B cell (primary cell): ENCODE measurements at regions not wholly inside any gene's neighbourhood (a gene's known extent, or its start where the extent isn't known, plus 50 kb on each side); places are given as distances from the start of the nearest gene placed in this dataset.

Experiments
- ATAC-seq: fragments of 200-7000 bp; cut with Tn5 transposase; one replicate; pipeline ENCODE4 v1.10.0; 2021; ENCODE audit warnings: low read depth, mild to moderate bottlenecking, moderate number of reproducible peaks, moderate library complexity
- CTCF ChIA-PET: fragments of 350-600 bp; sonication (Branson Sonifier 250); formaldehyde crosslinking; loops from one replicate; lab custom pipeline; 2021; ENCODE audit warnings: antibody characterized with exemption, inconsistent platforms; lab: Charles Lee
- POLR2A ChIA-PET: fragments of 350-600 bp; sonication (Branson Sonifier 250); formaldehyde crosslinking; loops from one replicate; lab custom pipeline; 2021; ENCODE audit warnings: antibody characterized with exemption; lab: Charles Lee
- DNase-seq: peaks from one replicate; pipeline ENCODE4 v3.0.0; 2013
- H2AFZ ChIP-seq: 2 replicates; pipeline ENCODE4 v1.6.1; 2012; ENCODE audit warnings: mild to moderate bottlenecking, low read depth, low read length; ENCODE audit not compliant: insufficient read depth, poor library complexity, severe bottlenecking
- H3K27ac ChIP-seq, 2 donors: 1 replicate in 1 of 2; 2 replicates in 1 of 2; pipeline ENCODE4 v1.5.1; 2012 to 2013; ENCODE audit warnings: low read length in 2 of 2, mild to moderate bottlenecking in 2 of 2, moderate library complexity in 1 of 2
- H3K27me3 ChIP-seq, 4 experiments: fragments of 200-600 bp in 1 of 4; sonication (generic) in 1 of 4; replicated peaks in 1 of 4; 1 replicate in 2 of 4; 2 replicates in 2 of 4; pipeline versions ENCODE4 v1.6.1 to v1.7.0; 2013 to 2016; ENCODE audit warnings: low read length in 3 of 4, mild to moderate bottlenecking in 2 of 4, mixed read lengths in 1 of 4, moderate library complexity in 1 of 4; ENCODE audit not compliant: insufficient read depth in 4 of 4, control insufficient read depth in 3 of 4; ENCODE audit errors: control extremely low read depth in 1 of 4
- H3K36me3 ChIP-seq, 2 experiments: replicated peaks in 1 of 2; 1 replicate in 1 of 2; 2 replicates in 1 of 2; pipeline versions ENCODE4 v1.6.1 to v1.7.1; 2013; ENCODE audit warnings: low read length in 1 of 2; ENCODE audit not compliant: insufficient read depth in 2 of 2, control insufficient read depth in 1 of 2; ENCODE audit errors: control extremely low read depth in 1 of 2, extremely low read depth in 1 of 2
- H3K4me1 ChIP-seq, 2 donors: fragments of 200-600 bp in 1 of 2; sonication (generic) in 1 of 2; 1 replicate in 1 of 2; 2 replicates in 1 of 2; pipeline versions ENCODE4 v1.5.1 to v1.6.1; 2013 to 2017; ENCODE audit warnings: low read length in 2 of 2; ENCODE audit not compliant: control insufficient read depth in 2 of 2, insufficient read depth in 2 of 2
- H3K4me2 ChIP-seq: replicated peaks from 2 replicates; pipeline ENCODE3; 2012; ENCODE audit warnings: mild to moderate bottlenecking, low read depth, low read length; ENCODE audit not compliant: poor library complexity, severe bottlenecking
- H3K4me3 ChIP-seq, 5 experiments: fragments of 200-600 bp in 1 of 5; sonication (generic) in 1 of 5; 1 replicate in 3 of 5; 2 replicates in 2 of 5; pipeline versions ENCODE4 v1.5.1 to v1.7.0; 2011 to 2016; ENCODE audit warnings: low read length in 4 of 5, mild to moderate bottlenecking in 4 of 5, low read depth in 2 of 5, control low read depth in 1 of 5, moderate library complexity in 1 of 5; ENCODE audit not compliant: insufficient read depth in 1 of 5; ENCODE audit errors: control extremely low read depth in 1 of 5, extremely low read depth in 1 of 5
- H3K79me2 ChIP-seq: fragments of 200-600 bp; sonication (generic); one replicate; pipeline ENCODE4 v1.6.0; 2016; ENCODE audit warnings: low read length; ENCODE audit not compliant: control insufficient read depth, insufficient read depth
- H3K9ac ChIP-seq: fragments of 200-600 bp; sonication (generic); 2 replicates; pipeline ENCODE4 v1.6.1; 2017; ENCODE audit warnings: mild to moderate bottlenecking, low read length, moderate library complexity
- H3K9me3 ChIP-seq, 3 donors: one replicate each; pipeline versions ENCODE4 v1.6.1 to v1.7.1; 2013; ENCODE audit warnings: low read length in 2 of 3; ENCODE audit not compliant: control insufficient read depth in 2 of 3, insufficient read depth in 1 of 3; ENCODE audit errors: control extremely low read depth in 1 of 3
- H4K20me1 ChIP-seq: 2 replicates; pipeline ENCODE4 v1.6.0; 2012; ENCODE audit warnings: mild to moderate bottlenecking, low read length; ENCODE audit not compliant: insufficient read depth, control insufficient read depth, poor library complexity, severe bottlenecking
- H3K27ac Mint-ChIP-seq: one replicate; pipeline ENCODE4 v1.8.0; 2021; ENCODE audit warnings: mixed read lengths
- H3K27me3 Mint-ChIP-seq: one replicate; pipeline ENCODE4 v1.8.0; 2021; ENCODE audit warnings: mixed read lengths
- H3K4me1 Mint-ChIP-seq: one replicate; pipeline ENCODE4 v1.8.0; 2021; ENCODE audit warnings: mixed read lengths
- H3K4me3 Mint-ChIP-seq: one replicate; pipeline ENCODE4 v1.8.0; 2021; ENCODE audit warnings: mixed read lengths
- H3K9me3 Mint-ChIP-seq: one replicate; pipeline ENCODE4 v1.8.0; 2022; ENCODE audit warnings: mixed read lengths; ENCODE audit not compliant: insufficient read depth
- EZH2 ChIP-seq: IDR thresholded peaks from 2 replicates; pipeline ENCODE4 v1.6.1; 2012; ENCODE audit warnings: borderline replicate concordance, low read depth, mild to moderate bottlenecking, moderate library complexity, low read length; ENCODE audit not compliant: insufficient read depth, poor library complexity, severe bottlenecking
- WGBS: methylation state at CpG from one replicate; pipeline ENCODE4 v1.1.5; 2013; ENCODE audit warnings: missing lambda C conversion rate; ENCODE audit not compliant: insufficient coverage; 5-methylcytosine and 5-hydroxymethylcytosine counted together
- intact Hi-C: fragments of 100-400 bp; cut with micrococcal nuclease; formaldehyde crosslinking; loops from one replicate; pipeline ENCODE4 v1.10.0; 2022
- TF ChIP-seq, protein P1 (sequence below): fragments of 200-600 bp; IDR thresholded peaks from one replicate; pipeline ENCODE4 v1.8.0; 2022; ENCODE audit warnings: antibody characterized with exemption, mild to moderate bottlenecking

DNA sequence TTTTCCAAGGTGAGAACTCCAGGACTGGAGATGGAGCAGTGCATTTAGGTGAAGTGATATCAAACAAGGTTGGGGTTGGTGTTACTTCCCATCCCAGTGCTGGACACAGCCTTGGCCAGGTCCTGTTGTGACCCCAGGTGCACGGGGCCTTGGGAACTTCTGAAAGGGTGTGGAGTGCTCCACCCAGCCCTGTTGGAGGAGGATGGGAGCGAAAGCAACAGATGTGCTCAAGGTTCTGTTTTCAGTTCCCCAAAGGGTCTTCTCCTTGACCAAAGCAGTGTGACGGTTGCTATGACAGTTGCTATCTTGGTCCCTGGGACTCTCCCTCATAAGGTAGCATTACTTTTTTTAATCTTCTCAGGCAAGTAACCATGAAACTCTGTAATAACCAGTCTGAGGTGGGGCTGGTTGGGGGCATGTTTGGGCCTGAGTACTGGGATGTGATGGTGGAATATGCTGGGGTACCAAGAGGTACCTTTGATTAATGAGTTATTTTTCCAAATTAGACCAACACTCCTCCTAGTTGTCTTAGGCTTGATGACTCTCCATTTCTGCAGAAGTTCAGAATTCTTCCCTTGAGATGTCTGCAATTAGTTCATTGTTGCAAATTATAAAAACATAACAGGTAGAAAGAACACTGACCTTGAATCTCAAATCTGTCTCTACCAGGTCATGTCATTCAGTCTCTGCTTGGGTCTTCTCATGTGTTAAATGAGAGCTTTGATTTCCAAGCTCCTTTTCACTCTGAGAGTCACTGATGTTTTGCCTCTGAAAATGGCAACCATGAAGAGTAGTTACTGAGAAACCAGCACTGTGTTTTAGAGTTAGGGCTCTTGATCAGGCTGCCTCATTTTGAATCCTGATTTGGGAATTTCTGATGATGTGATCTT, 154.5 kb downstream of the RPIA start:
- Histone ChIP-seq H4K20me1 (no peaks in the 10 kb centered on the region), H3K27ac (peak overlapping the region; percentile 98 to 100), H3K4me3 (peak overlapping the region in 1 of 5 experiments; percentile 29), H3K9ac (peak overlapping the region; percentile 51), H2AFZ (no peak overlapping the region), H3K27me3 (no peaks in the 10 kb centered on the region), H3K4me2 (peak overlapping the region; percentile 63), H3K9me3 (peaks cover 3 to 34% (median 5%) of the 10 kb centered on the region in 3 donors), H3K36me3 (peaks cover 0 to 2% of the 10 kb centered on the region in 2 experiments), H3K79me2 (peaks cover 82% of the 10 kb centered on the region), H3K4me1 (peaks cover 96 to 99% of the 10 kb centered on the region in 2 donors)
- CTCF ChIA-PET: interaction anchor here (0.9 to 20.8 kb wide), 7 partner anchors 9 to 154 kb away, joined by 3 to 577 read pairs (median 10); partner anchors contain the start of gene RPIA
- intact Hi-C loops: loop anchor here (1.0 kb wide), 2 partner anchors 8 to 9 kb away; no protein-coding TSS in a partner anchor
- Mint-ChIP-seq H3K27ac (peak overlapping the region; percentile 96), H3K9me3 (no peaks in the 10 kb centered on the region), H3K4me3 (peak overlapping the region; percentile 76), H3K27me3 (no peaks in the 10 kb centered on the region), H3K4me1 (peaks cover 93% of the 10 kb centered on the region)
- DNase-seq: peak; percentile 89
- POLR2A ChIA-PET: interaction anchor here (1.1 to 17.8 kb wide), 4 partner anchors 9 to 15 kb away, joined by 5 to 509 read pairs (median 22); no protein-coding TSS in a partner anchor
- ATAC-seq: peak; percentile 89
- 0% methylated on average over 2 of the region's 3 CpGs for WGBS
- TF ChIP-seq, protein P1, sequence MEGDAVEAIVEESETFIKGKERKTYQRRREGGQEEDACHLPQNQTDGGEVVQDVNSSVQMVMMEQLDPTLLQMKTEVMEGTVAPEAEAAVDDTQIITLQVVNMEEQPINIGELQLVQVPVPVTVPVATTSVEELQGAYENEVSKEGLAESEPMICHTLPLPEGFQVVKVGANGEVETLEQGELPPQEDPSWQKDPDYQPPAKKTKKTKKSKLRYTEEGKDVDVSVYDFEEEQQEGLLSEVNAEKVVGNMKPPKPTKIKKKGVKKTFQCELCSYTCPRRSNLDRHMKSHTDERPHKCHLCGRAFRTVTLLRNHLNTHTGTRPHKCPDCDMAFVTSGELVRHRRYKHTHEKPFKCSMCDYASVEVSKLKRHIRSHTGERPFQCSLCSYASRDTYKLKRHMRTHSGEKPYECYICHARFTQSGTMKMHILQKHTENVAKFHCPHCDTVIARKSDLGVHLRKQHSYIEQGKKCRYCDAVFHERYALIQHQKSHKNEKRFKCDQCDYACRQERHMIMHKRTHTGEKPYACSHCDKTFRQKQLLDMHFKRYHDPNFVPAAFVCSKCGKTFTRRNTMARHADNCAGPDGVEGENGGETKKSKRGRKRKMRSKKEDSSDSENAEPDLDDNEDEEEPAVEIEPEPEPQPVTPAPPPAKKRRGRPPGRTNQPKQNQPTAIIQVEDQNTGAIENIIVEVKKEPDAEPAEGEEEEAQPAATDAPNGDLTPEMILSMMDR: no peak
- no peak for TF ChIP-seq EZH2
